ENCODE measurements at regions not wholly inside any gene's neighbourhood (a gene's known extent, or its start where the extent isn't known, plus 50 kb on each side); places are given as distances from the start of the nearest gene placed in this dataset.

- intact Hi-C loops (cut with micrococcal nuclease), result loop anchor here (2.0 kb wide), 4 partner anchors 179 to 779 kb away; no protein-coding TSS in a partner anchor
Measured at GRCh38 chr15:70493787-70494516, 269.4 kb downstream of the UACA start.

GRCh38 chr15:70493376-70493775 lies 270.0 kb downstream of the UACA start:
- intact Hi-C loops (cut with micrococcal nuclease), result loop anchor here (2.0 kb wide), 4 partner anchors 179 to 779 kb away; no protein-coding TSS in a partner anchor

GRCh38 chr15:70492240-70493177 lies 270.8 kb downstream of the UACA start:
- intact Hi-C loops (cut with micrococcal nuclease), result loop anchor here (1.0 to 2.0 kb wide), 9 partner anchors 12 to 1024 kb away; partner anchors contain the start of gene TLE3

GRCh38 chr15:70491641-70492040 lies 271.7 kb downstream of the UACA start:
- intact Hi-C loops (cut with micrococcal nuclease), result loop anchor here (1.0 to 2.0 kb wide), 9 partner anchors 11 to 1023 kb away; partner anchors contain the start of gene TLE3

GRCh38 chr15:70491201-70491621 lies 272.1 kb downstream of the UACA start:
- intact Hi-C loops (cut with micrococcal nuclease), result no loop called here

GRCh38 chr15:70490838-70491155 lies 272.6 kb downstream of the UACA start:
- intact Hi-C loops (cut with micrococcal nuclease), result no loop called here

- intact Hi-C loops (cut with micrococcal nuclease), result no loop called here
Measured at GRCh38 chr15:70490148-70490837, 273.1 kb downstream of the UACA start.

GRCh38 chr15:70488941-70489848 lies 274.2 kb downstream of the UACA start:
- intact Hi-C loops (cut with micrococcal nuclease), result loop anchor here (1.0 to 5.0 kb wide), 4 partner anchors 9 to 912 kb away; no protein-coding TSS in a partner anchor

GRCh38 chr15:70488002-70488605 lies 275.3 kb downstream of the UACA start:
- intact Hi-C loops (cut with micrococcal nuclease), result loop anchor here (1.0 to 5.0 kb wide), 4 partner anchors 8 to 911 kb away; no protein-coding TSS in a partner anchor

GRCh38 chr15:70487387-70487740 lies 276.0 kb downstream of the UACA start:
- intact Hi-C loops (cut with micrococcal nuclease), result loop anchor here (5.0 kb wide), 1 partner anchor 230 kb away; no protein-coding TSS in a partner anchor

- intact Hi-C loops (cut with micrococcal nuclease), result loop anchor here (5.0 kb wide), 1 partner anchor 229 kb away; no protein-coding TSS in a partner anchor
Measured at GRCh38 chr15:70486451-70487386, 276.6 kb downstream of the UACA start.

- intact Hi-C loops (cut with micrococcal nuclease), result loop anchor here (5.0 kb wide), 1 partner anchor 229 kb away; no protein-coding TSS in a partner anchor
Measured at GRCh38 chr15:70486012-70486411, 277.3 kb downstream of the UACA start.

GRCh38 chr15:70484993-70485392 lies 278.4 kb downstream of the UACA start:
- intact Hi-C loops (cut with micrococcal nuclease), result loop anchor here (5.0 kb wide), 1 partner anchor 228 kb away; no protein-coding TSS in a partner anchor

- intact Hi-C loops (cut with micrococcal nuclease), result no loop called here
Measured at GRCh38 chr15:70483513-70483912, 279.8 kb downstream of the UACA start.

- intact Hi-C loops (cut with micrococcal nuclease), result loop anchor here (1.0 kb wide), 2 partner anchors 8 to 12 kb away; no protein-coding TSS in a partner anchor
Measured at GRCh38 chr15:70480196-70480856, 283.0 kb downstream of the UACA start.

GRCh38 chr15:70479785-70480184 lies 283.6 kb downstream of the UACA start:
- intact Hi-C loops (cut with micrococcal nuclease), result loop anchor here (1.0 kb wide), 2 partner anchors 9 to 13 kb away; no protein-coding TSS in a partner anchor

GRCh38 chr15:70479056-70479455 lies 284.3 kb downstream of the UACA start:
- intact Hi-C loops (cut with micrococcal nuclease), result no loop called here

All from T-helper 2 cell treated with Interferon-gamma antibody and Interleukin-4, amounts not matched to agents 100 ng/mL and 5 ng/mL, for 36 hours (primary cell).